Lung (tissue), 11 donors: ENCODE measurements at regions not wholly inside any gene's neighbourhood (a gene's known extent, or its start where the extent isn't known, plus 50 kb on each side); places are given as distances from the start of the nearest gene placed in this dataset.
"Not testable (repeated sequence)": the region's sequence is repeated elsewhere in the genome, so short reads cannot be mapped to it uniquely, and the experiment has no call there.

Experiments
- ATAC-seq: fragments of 200-7000 bp; cut with Tn5 transposase; one replicate; pipeline ENCODE4 v1.9.1; 2020; ENCODE audit warnings: moderate number of reproducible peaks; ENCODE audit not compliant: insufficient read depth, low FRiP score
- DNase-seq, 3 donors: peaks; one replicate each; pipeline ENCODE4 v3.0.0-alpha.2; 2013 to 2017
- H3K27ac ChIP-seq, 2 donors: one replicate each; pipeline ENCODE4 v1.5.1; 2013; ENCODE audit warnings: mild to moderate bottlenecking in 2 of 2, moderate library complexity in 2 of 2, control low read depth in 1 of 2, inconsistent platforms in 1 of 2, low read depth in 1 of 2, low read length in 1 of 2
- H3K27me3 ChIP-seq, 3 donors: one replicate each; pipeline ENCODE4 v1.5.1; 2013; ENCODE audit warnings: low read length in 2 of 3; ENCODE audit not compliant: control insufficient read depth in 3 of 3, insufficient read depth in 3 of 3
- H3K36me3 ChIP-seq, 4 donors: one replicate each; pipeline ENCODE4 v1.5.1; 2013; ENCODE audit warnings: low read length in 4 of 4, mild to moderate bottlenecking in 1 of 4, moderate library complexity in 1 of 4; ENCODE audit not compliant: control insufficient read depth in 4 of 4, insufficient read depth in 4 of 4
- H3K4me1 ChIP-seq, 5 donors: one replicate each; pipeline ENCODE4 v1.5.1; 2013; ENCODE audit warnings: low read length in 5 of 5, mild to moderate bottlenecking in 2 of 5, moderate library complexity in 1 of 5; ENCODE audit not compliant: control insufficient read depth in 5 of 5, insufficient read depth in 5 of 5
- H3K4me3 ChIP-seq: one replicate; pipeline ENCODE4 v1.5.1; 2013; ENCODE audit warnings: mild to moderate bottlenecking, control low read depth, moderate library complexity
- H3K9ac ChIP-seq, 2 donors: one replicate each; pipeline ENCODE4 v1.5.1; 2013; ENCODE audit warnings: low read length in 2 of 2, control low read depth in 1 of 2; ENCODE audit not compliant: insufficient read depth in 1 of 2
- H3K9me3 ChIP-seq, 4 donors: one replicate each; pipeline ENCODE4 v1.5.1; 2013; ENCODE audit warnings: low read length in 3 of 4, mild to moderate bottlenecking in 1 of 4, moderate library complexity in 1 of 4; ENCODE audit not compliant: control insufficient read depth in 4 of 4, insufficient read depth in 3 of 4
- CTCF ChIP-seq: IDR thresholded peaks from 2 replicates; pipeline ENCODE4 v1.5.1; 2012; ENCODE audit warnings: mild to moderate bottlenecking; ENCODE audit errors: control extremely low read depth, extremely low read depth
- WGBS, 2 donors: extraction: QIAGEN DNeasy Blood & Tissue Kit; methylation state at CpG; one replicate each; pipeline ENCODE4 v1.1.7; 2013; 5-methylcytosine and 5-hydroxymethylcytosine counted together
- donor health status: control.
- donor health status: control.
- donor health status: Bipolar disorder and iron deficiency.
- donor health status: healthy.
- donor health status: DM: yes; HTN: yes; CAD: no.

- 64 to 90% methylated on average over 7 of the region's 7 CpGs for WGBS, 2 donors
- TF ChIP-seq CTCF, result no peak
- DNase-seq (no peak), ATAC-seq (no peak)
- no peaks in the 10 kb centered on the region for H3K27me3 ChIP-seq
- H3K4me3 ChIP-seq, result no peak overlapping the region
- H3K27ac ChIP-seq, result no peak overlapping the region
- no peaks in the 10 kb centered on the region for H3K36me3 ChIP-seq
- no peak overlapping the region for H3K9ac ChIP-seq
- H3K4me1 ChIP-seq, result peaks cover 0 to 9% (median 0%) of the 10 kb centered on the region in 5 donors
- H3K9me3 ChIP-seq, result no peaks in the 10 kb centered on the region
Observed at GRCh38 chr15:36026627-36027283, 480.8 kb upstream of the DPH6 start.

- 72 to 79% methylated on average over 5 of the region's 5 CpGs for WGBS, 2 donors
- ATAC-seq, result no peak
- H3K27ac ChIP-seq, result no peak overlapping the region
- DNase-seq, result peak in 2 of 3 donors; percentile 9 to 11
- no peaks in the 10 kb centered on the region for H3K4me1 ChIP-seq
- no peak overlapping the region for H3K4me3 ChIP-seq
- H3K36me3 ChIP-seq, result no peaks in the 10 kb centered on the region
- H3K27me3 ChIP-seq, result no peaks in the 10 kb centered on the region
- H3K9ac ChIP-seq, result no peak overlapping the region
- no peaks in the 10 kb centered on the region for H3K9me3 ChIP-seq
- TF ChIP-seq CTCF, result no peak
Observed at GRCh38 chr15:36029606-36030210, 483.7 kb upstream of the DPH6 start.

- TF ChIP-seq CTCF, result no peak
- ATAC-seq, result no peak
- 78 to 87% methylated on average over 5 of the region's 5 CpGs for WGBS, 2 donors
- Histone ChIP-seq H3K9me3 (no peaks in the 10 kb centered on the region), H3K36me3 (no peaks in the 10 kb centered on the region), H3K9ac (no peak overlapping the region), H3K4me3 (no peak overlapping the region), H3K27ac (no peak overlapping the region), H3K27me3 (no peaks in the 10 kb centered on the region), H3K4me1 (no peaks in the 10 kb centered on the region)
- DNase-seq, result no peak
Observed at GRCh38 chr15:36039996-36040572, 494.1 kb upstream of the DPH6 start.

- WGBS, 2 donors, result 95 to 96% methylated on average over 36 of the region's 36 CpGs
- not testable (repeated sequence) for H3K9ac ChIP-seq, H3K9me3 ChIP-seq, H3K27ac ChIP-seq, H3K4me3 ChIP-seq, H3K36me3 ChIP-seq, ATAC-seq, DNase-seq, H3K27me3 ChIP-seq, H3K4me1 ChIP-seq
Observed at GRCh38 chr15:36047018-36047716, 501.2 kb upstream of the DPH6 start.
